Mucosa of descending colon (tissue), 3 donors: ENCODE measurements at regions not wholly inside any gene's neighbourhood (a gene's known extent, or its start where the extent isn't known, plus 50 kb on each side); places are given as distances from the start of the nearest gene placed in this dataset.

Experiments
- ATAC-seq: fragments of 200-7000 bp; cut with Tn5 transposase; one replicate; pipeline ENCODE4 v1.9.1; 2020; ENCODE audit warnings: mild to moderate bottlenecking, moderate library complexity
- DNase-seq, 3 donors: peaks; one replicate each; pipeline ENCODE4 v3.0.0-alpha.2; 2020
- H3K36me3 ChIP-seq: fragments of 200-600 bp; one replicate; pipeline ENCODE4 v1.8.0; 2021; ENCODE audit warnings: low read depth, mild to moderate bottlenecking
- H3K4me1 ChIP-seq: fragments of 200-600 bp; one replicate; pipeline ENCODE4 v1.8.0; 2021; ENCODE audit warnings: low read depth, mild to moderate bottlenecking
- H3K4me3 ChIP-seq: fragments of 200-600 bp; one replicate; pipeline ENCODE4 v1.8.0; 2021; ENCODE audit warnings: mild to moderate bottlenecking
- H3K9me3 ChIP-seq: fragments of 200-600 bp; one replicate; pipeline ENCODE4 v1.8.0; 2021; ENCODE audit warnings: mild to moderate bottlenecking
- intact Hi-C, 2 donors: fragments of 100-400 bp; cut with DNase I in 1 of 2; cut with micrococcal nuclease in 1 of 2; formaldehyde crosslinking; loops; one replicate each; pipeline versions ENCODE4 v1.11.0 to v1.11.1; 2022; cut with DNase I, micrococcal nuclease
- TF ChIP-seq, protein P1 (sequence below): fragments of 200-600 bp; IDR thresholded peaks from one replicate; pipeline ENCODE4 v1.8.0; 2022; ENCODE audit warnings: antibody characterized with exemption, mild to moderate bottlenecking
- donor health status: DM: no; HTN: no; CAD: no; lungs with moderate emphysema.
- donor health status: DM: no; HTN: no; CAD: no.
- donor health status: DM: no; HTN: yes; CAD: no.

DNA sequence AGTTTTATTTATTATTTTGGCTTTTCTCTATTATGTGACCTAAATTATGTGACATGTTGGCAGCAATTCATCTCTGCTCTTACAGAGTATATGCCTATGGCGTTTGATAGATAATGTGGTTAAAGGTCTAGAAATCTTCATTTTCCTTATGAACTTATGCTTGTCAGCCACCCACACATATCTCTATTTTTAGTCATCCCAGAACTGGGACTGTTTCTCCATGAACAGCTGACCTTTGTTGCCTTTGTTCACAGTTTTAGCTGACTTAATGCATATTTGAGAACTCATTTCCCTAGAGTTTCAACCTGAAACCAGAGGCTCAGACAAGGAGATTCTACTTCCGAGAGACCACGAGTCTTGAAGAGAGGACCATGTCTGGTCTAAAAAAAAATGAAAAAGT is 176.5 kb downstream of the RAP2B start:
- Histone ChIP-seq H3K36me3 (no peaks in the 10 kb centered on the region), H3K4me1 (no peaks in the 10 kb centered on the region), H3K9me3 (no peaks in the 10 kb centered on the region), H3K4me3 (no peak overlapping the region)
- TF ChIP-seq, protein P1, sequence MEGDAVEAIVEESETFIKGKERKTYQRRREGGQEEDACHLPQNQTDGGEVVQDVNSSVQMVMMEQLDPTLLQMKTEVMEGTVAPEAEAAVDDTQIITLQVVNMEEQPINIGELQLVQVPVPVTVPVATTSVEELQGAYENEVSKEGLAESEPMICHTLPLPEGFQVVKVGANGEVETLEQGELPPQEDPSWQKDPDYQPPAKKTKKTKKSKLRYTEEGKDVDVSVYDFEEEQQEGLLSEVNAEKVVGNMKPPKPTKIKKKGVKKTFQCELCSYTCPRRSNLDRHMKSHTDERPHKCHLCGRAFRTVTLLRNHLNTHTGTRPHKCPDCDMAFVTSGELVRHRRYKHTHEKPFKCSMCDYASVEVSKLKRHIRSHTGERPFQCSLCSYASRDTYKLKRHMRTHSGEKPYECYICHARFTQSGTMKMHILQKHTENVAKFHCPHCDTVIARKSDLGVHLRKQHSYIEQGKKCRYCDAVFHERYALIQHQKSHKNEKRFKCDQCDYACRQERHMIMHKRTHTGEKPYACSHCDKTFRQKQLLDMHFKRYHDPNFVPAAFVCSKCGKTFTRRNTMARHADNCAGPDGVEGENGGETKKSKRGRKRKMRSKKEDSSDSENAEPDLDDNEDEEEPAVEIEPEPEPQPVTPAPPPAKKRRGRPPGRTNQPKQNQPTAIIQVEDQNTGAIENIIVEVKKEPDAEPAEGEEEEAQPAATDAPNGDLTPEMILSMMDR: no peak
- intact Hi-C loops: no loop called here
- ATAC-seq (no peak), DNase-seq (peak in 1 of 3 donors; percentile 2)

DNA sequence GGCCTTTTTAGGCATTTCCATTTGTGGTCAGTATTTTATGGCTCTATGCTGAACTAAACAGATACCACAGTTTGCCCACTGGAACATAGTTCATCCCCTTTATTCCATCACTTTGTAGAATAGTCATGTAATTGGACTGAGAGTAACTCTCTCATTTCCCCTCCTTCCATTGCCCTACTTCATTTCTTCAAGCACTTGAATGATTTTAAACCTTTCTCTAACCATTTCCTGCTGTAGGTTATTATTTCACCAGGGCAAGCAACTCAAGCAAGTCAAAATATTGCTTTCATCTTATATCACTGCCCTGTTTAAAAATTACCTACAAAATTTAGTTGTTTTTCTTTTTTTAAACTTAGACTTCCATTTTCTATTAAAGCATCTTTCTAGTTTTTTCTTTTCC is 177.0 kb downstream of the RAP2B start:
- TF ChIP-seq, protein P1: no peak
- H3K36me3 ChIP-seq: no peaks in the 10 kb centered on the region
- no peak for ATAC-seq
- H3K4me1 ChIP-seq: no peaks in the 10 kb centered on the region
- H3K9me3 ChIP-seq: no peaks in the 10 kb centered on the region
- intact Hi-C loops: no loop called here
- no peak overlapping the region for H3K4me3 ChIP-seq
- no peak for DNase-seq

DNA sequence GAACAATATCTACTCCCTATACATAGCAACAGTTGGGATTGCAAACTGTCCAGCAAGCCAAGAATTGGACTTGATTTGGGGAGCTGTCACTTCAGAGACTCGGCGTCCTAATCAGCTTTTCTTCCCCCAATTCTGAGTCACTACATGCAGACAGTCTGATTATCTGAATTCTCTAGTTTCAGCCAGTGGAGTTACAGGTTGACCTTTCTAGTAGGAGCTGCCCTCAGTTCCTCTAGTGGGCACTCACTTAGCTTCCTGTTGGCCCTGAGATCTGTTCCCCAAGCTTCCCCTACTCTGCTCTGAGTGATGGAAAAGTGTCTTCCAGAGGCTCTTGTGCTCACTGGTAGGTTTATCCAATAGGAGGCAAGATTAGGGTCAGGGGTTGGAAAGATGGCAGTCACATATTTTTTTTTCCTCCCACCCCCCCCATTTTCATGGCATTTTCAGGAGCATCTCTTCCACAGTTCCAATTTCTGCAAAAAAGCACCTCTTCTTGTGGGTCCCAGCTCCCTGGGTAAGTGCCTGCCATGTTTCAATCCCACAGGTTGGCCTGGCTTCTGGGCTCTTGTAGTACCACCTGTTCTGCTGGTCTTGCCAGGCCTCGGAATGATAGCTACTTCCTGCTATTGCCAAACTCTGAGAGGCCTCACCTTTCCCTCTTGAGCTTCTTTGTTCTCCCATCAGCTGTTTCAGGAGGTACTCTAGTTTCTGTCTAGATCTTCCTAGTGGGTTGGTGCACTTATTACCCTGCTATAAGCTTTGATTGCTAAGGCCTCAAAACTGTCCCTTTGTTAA is 182.2 kb downstream of the RAP2B start:
- H3K4me3 ChIP-seq: no peak overlapping the region

DNA sequence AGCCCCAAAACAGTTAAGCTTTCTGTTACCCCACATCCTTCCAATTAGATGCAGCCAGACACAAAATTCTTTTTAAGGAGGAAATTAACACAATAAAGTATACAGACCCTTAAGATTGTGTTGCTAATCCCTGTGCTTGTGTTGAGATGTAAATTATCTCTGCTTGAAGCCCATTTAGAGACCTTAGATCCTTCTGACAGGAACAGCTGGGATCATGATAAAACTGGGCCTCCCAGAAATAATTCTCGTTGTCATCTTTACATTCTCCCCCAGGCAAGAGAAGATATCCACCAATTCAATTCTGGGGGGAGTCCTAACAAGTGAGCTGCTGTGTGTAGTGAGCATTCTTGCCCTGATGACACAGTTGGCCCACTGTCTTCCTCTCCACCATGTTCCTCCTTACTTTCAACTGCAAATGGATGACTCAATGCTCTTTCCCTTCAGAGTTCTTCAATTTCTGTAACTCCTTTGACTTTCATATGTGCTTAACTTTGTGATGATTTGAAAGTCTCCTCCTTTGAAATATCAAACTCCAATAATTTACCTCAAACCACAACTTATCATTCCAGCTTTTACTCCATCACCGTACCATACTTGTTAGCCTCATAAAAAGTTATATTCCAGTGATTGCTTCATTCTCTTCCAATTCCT is 186.6 kb downstream of the RAP2B start:
- intact Hi-C loops: no loop called here
- TF ChIP-seq, protein P1: no peak
- H3K4me3 ChIP-seq: no peak overlapping the region
- ATAC-seq (no peak), DNase-seq (no peak)
- no peaks in the 10 kb centered on the region for H3K4me1 ChIP-seq
- no peaks in the 10 kb centered on the region for H3K9me3 ChIP-seq
- H3K36me3 ChIP-seq: no peaks in the 10 kb centered on the region

More for the DNA sequence above, 182.2 kb downstream of the RAP2B start:
- no peaks in the 10 kb centered on the region for H3K9me3 ChIP-seq
- H3K36me3 ChIP-seq: no peaks in the 10 kb centered on the region
- ATAC-seq: no peak
- intact Hi-C loops: no loop called here
- no peak for DNase-seq
- H3K4me1 ChIP-seq: no peaks in the 10 kb centered on the region
- TF ChIP-seq, protein P1: no peak

DNA sequence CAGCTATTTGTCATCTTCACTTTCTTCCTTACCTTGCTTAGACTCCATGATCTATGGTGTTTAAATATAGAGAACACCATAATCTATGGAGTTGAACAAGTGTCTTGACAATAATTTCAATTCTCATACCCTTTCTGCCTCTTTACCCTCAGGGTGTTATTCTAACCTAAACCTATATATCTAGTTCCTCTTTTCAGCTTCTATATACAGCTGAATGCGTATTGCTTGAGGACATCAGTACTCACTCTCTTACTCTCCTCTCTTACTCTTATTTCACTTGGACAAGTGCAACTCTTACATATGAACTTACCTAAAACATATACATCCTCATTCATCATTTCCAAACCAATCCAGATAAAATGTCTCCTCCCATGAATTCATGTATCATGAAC is 187.1 kb downstream of the RAP2B start:
- TF ChIP-seq, protein P1: no peak

More for the DNA sequence above, 187.1 kb downstream of the RAP2B start:
- intact Hi-C loops: no loop called here
- no peaks in the 10 kb centered on the region for H3K4me1 ChIP-seq
- ATAC-seq: no peak
- no peaks in the 10 kb centered on the region for H3K9me3 ChIP-seq
- no peak overlapping the region for H3K4me3 ChIP-seq
- H3K36me3 ChIP-seq: no peaks in the 10 kb centered on the region
- no peak for DNase-seq
